Adrenal gland (tissue), 5 donors: ENCODE measurements at regions not wholly inside any gene's neighbourhood (a gene's known extent, or its start where the extent isn't known, plus 50 kb on each side); places are given as distances from the start of the nearest gene placed in this dataset.

ENCODE experiments used
- CTCF ChIP-seq, 6 experiments: fragments of 450-650 bp in 4 of 6; fragments of 200-600 bp in 2 of 6; sonication (generic) in 1 of 6; IDR thresholded peaks; 1 replicate in 5 of 6; 2 replicates in 1 of 6; pipeline versions ENCODE4 v1.5.1 to v1.8.0; 2016 to 2021; ENCODE audit warnings: antibody characterized with exemption in 6 of 6, mild to moderate bottlenecking in 2 of 6, moderate library complexity in 1 of 6
- POLR2A ChIP-seq, 2 donors: fragments of 450-650 bp; IDR thresholded peaks; one replicate each; pipeline ENCODE4 v1.6.1; 2017; ENCODE audit warnings: antibody characterized with exemption in 2 of 2, mild to moderate bottlenecking in 2 of 2, moderate library complexity in 1 of 2
- donor health status: DM: no; HTN: no; CAD: no.

- TF ChIP-seq POLR2A (IDR thresholded peaks at IDR 0.05) (no peak), CTCF (IDR thresholded peaks at IDR 0.05) (no peak)
These were observed 132.4 kb upstream of the RGS6 start for GRCh38 chr14:71799841-71800240.
